PFSK-1 (cell line): ENCODE measurements at regions not wholly inside any gene's neighbourhood (a gene's known extent, or its start where the extent isn't known, plus 50 kb on each side); places are given as distances from the start of the nearest gene placed in this dataset.

ENCODE experiments used
- FOXP2 ChIP-seq: optimal IDR thresholded peaks from 2 replicates; pipeline ENCODE3; 2011; ENCODE audit warnings: borderline replicate concordance, control low read depth, inconsistent platforms; ENCODE audit not compliant: insufficient read depth; ENCODE audit errors: extremely low read length, extremely low read depth
- POLR2AphosphoS5 ChIP-seq: IDR thresholded peaks from 2 replicates; pipeline ENCODE4 v1.6.1; 2012; ENCODE audit warnings: low read depth, mild to moderate bottlenecking, control low read depth, low read length, moderate library complexity
- SIN3A ChIP-seq: IDR thresholded peaks from 2 replicates; pipeline ENCODE4 v1.6.1; 2012; ENCODE audit warnings: mild to moderate bottlenecking, low read length, moderate library complexity, borderline replicate concordance; ENCODE audit not compliant: insufficient read depth
- TAF1 ChIP-seq: IDR thresholded peaks from 2 replicates; pipeline ENCODE4 v1.6.1; 2012; ENCODE audit warnings: low read length, control low read depth, borderline replicate concordance; ENCODE audit not compliant: insufficient read depth
- TF ChIP-seq, protein P1 (sequence below), 2 experiments: IDR thresholded peaks; 2 replicates each; pipeline versions ENCODE4 v1.6.1 to v1.8.0; 2011 to 2012; ENCODE audit warnings: low read depth in 2 of 2, low read length in 2 of 2, control low read depth in 1 of 2, inconsistent platforms in 1 of 2, mild to moderate bottlenecking in 1 of 2, moderate library complexity in 1 of 2; ENCODE audit not compliant: insufficient read depth in 1 of 2

DNA sequence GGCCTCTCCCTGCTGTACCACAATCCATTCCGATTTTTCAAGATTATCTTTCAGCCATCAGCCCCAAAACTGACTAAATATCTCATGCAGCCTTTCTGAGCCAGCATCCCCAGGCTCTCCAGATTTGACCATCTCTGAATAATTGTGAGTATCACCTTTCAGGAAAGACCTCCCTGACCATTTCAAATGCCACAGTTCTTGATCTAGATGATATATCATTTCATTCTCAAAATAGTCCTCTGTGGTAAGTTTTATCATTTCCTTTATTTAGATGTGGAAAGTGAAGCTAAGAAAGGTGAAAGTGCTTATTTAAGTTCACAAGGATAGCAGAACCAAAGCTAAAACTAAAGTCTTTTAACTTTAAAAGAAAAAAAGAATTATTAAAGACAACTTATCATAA lies 244.0 kb downstream of the PLPP3 start:
- TF ChIP-seq FOXP2 (no peak), POLR2AphosphoS5 (no peak), TAF1 (no peak), SIN3A (no peak)
- TF ChIP-seq, protein P1, sequence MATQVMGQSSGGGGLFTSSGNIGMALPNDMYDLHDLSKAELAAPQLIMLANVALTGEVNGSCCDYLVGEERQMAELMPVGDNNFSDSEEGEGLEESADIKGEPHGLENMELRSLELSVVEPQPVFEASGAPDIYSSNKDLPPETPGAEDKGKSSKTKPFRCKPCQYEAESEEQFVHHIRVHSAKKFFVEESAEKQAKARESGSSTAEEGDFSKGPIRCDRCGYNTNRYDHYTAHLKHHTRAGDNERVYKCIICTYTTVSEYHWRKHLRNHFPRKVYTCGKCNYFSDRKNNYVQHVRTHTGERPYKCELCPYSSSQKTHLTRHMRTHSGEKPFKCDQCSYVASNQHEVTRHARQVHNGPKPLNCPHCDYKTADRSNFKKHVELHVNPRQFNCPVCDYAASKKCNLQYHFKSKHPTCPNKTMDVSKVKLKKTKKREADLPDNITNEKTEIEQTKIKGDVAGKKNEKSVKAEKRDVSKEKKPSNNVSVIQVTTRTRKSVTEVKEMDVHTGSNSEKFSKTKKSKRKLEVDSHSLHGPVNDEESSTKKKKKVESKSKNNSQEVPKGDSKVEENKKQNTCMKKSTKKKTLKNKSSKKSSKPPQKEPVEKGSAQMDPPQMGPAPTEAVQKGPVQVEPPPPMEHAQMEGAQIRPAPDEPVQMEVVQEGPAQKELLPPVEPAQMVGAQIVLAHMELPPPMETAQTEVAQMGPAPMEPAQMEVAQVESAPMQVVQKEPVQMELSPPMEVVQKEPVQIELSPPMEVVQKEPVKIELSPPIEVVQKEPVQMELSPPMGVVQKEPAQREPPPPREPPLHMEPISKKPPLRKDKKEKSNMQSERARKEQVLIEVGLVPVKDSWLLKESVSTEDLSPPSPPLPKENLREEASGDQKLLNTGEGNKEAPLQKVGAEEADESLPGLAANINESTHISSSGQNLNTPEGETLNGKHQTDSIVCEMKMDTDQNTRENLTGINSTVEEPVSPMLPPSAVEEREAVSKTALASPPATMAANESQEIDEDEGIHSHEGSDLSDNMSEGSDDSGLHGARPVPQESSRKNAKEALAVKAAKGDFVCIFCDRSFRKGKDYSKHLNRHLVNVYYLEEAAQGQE (IDR thresholded peaks at IDR 0.05; ENCODE audit: insufficient read depth in 1 of 2, low read depth in 2 of 2, low read length in 2 of 2), result no peak
